HUDEP-2 (cell line): ENCODE measurements at regions not wholly inside any gene's neighbourhood (a gene's known extent, or its start where the extent isn't known, plus 50 kb on each side); places are given as distances from the start of the nearest gene placed in this dataset.

Source experiments
- DNase-seq, 76 experiments: peaks; one replicate each; lab custom pipeline; 2025; ENCODE audit not compliant: unreplicated experiment in 76 of 76; lab: John Stamatoyannopoulos, UW

DNA sequence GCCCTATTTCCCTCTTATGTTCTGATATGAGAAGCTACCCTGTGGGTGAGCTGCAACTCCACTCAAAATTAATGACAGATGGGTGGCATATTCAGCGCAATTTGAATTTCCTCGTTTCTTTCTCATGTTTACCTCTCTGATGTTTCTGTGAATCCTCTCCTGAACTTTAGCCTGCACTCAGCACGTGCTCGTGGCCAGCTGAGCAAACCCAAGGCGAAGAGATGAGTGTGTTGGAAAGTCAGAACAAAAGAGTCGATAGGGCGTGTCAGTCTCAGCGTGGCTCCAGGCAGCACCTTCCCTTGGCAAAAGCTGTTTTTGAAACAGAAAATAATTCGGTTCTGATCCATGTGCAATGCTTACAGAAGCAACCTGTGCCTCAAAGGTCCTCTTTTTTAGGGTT lies 226.1 kb upstream of the GMDS start:
- no peak for DNase-seq

DNA sequence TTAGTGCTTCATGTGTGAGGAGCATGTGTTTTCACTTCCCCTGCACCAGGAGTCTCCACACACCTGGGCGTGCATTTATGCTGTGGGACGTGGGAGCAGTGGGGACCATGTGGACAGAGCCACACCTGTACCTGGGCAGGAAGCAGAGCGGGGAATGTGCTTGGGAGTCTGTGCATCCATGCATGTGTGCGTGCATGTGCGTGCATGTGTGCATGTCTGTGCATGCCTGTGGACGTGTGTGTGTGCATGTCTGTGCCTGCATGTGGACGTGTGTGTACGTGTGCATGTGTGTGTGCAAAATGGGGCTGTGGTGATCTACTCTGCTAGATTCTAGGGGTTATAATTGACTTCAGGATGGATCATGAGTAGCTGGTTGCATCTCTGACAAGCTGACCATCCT lies 224.0 kb upstream of the GMDS start:
- no peak for DNase-seq

- DNase-seq, result no peak
These were observed 223.2 kb upstream of the GMDS start for GRCh38 chr6:2468601-2468955.

GRCh38 chr6:2467929-2468600 lies 222.7 kb upstream of the GMDS start:
- DNase-seq, result no peak

DNA sequence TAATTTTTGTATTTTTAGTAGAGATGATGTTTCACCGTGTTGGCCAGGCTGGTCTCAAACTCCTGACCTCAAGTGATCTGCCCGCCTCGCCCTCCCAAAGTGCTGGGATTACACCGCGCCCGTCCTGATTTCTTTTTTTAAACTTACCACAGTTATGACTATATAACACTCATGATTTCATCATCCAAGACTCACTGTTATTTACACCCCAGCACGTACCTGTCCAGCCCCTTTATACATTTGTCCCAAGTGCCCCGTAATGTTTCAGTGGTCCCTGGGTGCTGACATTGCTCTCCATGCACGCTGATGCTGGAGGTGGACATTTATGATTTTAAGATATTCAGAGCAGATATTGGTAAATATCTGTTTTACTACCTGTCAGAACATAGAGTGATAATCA lies 219.9 kb upstream of the GMDS start:
- DNase-seq, result no peak

GRCh38 chr6:2464641-2465040 lies 219.2 kb upstream of the GMDS start:
- DNase-seq, result no peak

- DNase-seq, result no peak
These were observed 217.4 kb upstream of the GMDS start for GRCh38 chr6:2462831-2463230.

DNA sequence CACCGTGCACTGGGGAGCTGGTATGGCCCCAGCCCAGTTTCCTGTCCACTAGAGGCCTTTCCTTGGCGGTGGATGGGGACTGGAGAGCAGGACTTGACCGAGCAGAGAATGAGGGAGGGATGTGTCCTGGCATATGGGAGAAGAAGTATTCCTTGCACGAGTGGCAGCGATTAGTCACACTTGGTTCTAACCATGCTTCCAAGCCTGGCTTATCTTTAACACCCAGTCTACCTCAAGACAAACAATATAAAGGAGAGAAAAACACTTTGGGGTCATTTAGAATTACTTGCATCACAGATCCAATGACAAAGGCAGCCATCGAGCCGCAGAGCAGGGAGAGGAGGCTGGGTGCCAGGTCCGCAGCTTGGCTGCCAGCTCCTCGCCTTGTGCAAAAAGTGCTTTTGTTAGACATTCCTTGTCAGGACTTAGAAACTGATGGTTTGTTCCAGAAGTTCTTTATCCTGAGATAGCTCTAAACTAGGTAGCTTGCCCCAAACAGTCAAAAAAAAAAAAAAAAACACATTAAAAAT lies 214.9 kb upstream of the GMDS start:
- no peak for DNase-seq

DNA sequence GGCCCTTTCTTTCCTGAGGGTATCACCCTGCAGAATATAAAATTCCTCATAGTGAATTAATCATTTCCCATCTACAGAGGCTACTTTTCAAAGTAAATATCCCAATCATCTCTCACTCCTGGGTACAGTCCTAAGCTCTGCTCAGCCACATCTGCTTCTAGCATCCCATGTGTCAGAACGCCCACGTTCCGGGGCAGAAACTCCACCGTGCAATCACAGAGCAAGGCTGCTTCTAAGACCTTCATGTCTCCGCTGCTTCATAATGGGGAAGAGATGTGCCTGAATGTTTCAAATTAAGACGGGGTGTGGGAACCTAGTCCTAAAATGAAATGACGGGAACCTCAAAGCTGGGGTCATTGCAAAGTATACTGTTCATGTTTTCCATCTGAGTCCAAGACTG lies 208.8 kb upstream of the GMDS start:
- no peak for DNase-seq

DNA sequence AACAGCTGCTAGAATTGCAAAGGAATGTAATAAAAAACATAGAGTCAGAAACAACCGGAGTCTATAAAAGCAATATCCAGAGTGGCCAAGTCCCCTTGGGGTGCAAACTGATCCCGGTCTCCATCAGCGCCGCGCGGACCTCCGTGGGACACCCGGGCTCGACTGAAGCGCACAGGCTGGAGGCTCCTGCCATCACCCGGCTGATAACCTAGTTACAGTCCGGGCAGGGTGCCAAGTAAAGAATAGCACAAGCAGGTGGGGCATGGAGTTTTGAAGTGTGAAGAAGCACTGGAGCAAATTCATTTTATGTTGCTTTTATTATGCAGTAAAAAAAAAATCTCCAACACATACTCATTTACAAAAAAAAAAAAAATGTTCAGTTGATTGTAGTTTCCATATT lies 205.1 kb upstream of the GMDS start:
- DNase-seq, result peak in 8 of 76 experiments; percentile 5 to 22 (median 10)

- DNase-seq, result no peak
These were observed 204.2 kb upstream of the GMDS start for GRCh38 chr6:2449572-2449940.

GRCh38 chr6:2448826-2449571 lies 203.6 kb upstream of the GMDS start:
- peak in 21 of 76 experiments; percentile 4 to 48 (median 14) for DNase-seq

DNA sequence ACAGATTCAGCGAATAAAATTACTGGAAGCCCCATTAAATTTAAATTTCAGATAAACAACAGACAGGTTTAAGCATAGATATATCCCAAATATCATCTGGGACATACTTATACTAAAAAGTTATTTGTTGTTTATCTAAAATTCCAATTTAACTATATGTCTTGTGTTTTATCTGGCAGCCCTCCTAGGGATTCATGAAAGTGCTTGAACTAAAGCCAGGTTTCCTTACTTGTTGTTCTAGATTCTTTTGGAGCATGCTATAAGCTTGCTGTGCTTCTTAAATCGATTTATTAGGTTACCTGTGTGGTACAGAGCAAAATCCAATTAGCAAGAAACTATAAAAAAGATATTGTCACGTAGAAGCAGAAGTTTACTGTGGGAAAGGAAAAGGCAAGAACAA lies 202.5 kb upstream of the GMDS start:
- DNase-seq, result no peak

- no peak for DNase-seq
These were observed 202.0 kb upstream of the GMDS start for GRCh38 chr6:2447318-2447920.

DNA sequence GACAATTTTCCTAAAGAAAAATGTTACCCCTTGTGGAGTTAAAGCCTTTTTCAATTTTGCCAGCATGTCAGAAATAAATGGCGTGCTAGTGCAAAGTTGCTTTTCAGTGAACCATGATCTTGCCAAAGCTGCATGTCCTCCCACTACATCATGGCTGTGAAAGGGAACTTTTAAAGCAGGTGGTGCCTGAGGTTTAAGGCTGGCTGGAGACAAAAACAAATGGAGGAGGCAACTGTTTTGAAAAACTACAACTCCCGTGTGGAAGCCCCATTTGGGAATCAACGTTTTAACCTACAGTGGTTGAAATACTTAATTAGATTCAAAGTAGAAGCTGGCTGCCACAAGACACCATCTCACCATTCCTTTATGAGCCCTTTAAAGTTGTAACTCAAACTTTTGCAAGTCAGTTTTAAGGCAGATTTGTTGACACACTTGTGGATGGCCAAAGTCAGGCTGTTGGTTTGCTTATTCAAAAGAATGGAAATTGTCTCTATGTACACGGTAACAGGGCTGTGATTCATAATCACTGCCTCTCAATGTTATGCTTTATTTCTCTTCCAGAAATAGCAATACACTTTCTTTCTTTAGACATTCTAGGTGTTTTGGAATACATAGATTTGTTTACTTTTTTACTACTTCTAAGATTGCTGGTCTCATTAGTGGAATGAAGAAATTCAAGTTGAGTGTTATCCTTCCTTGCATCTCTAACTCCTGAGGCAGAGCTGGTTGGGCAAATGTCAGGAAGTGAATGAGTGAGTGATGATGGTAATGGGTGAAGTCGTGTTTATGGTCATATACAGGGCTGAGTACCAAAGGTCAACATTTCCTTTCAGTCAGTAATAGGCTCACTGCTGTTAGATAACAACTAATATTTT lies 196.4 kb upstream of the GMDS start:
- DNase-seq, result no peak

DNA sequence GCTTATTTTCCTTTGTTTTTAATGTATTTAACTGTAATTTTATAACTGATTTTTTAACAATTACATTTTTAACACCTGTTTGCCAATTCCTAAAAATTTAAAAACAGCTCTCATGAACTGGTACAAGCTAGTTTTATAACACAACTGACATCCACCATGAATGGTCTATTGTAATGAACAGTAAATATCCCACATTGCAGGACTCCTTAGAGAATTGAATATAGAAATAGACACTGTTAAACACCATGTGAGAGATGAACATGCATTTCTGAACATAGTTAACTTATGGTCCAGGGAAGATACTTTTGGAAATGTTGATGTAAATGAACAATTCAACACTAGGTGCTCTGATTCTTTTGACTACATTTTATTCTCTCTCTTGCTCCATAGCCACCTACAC lies 195.1 kb upstream of the GMDS start:
- DNase-seq, result no peak

GRCh38 chr6:2439632-2440031 lies 194.2 kb upstream of the GMDS start:
- DNase-seq, result no peak

DNA sequence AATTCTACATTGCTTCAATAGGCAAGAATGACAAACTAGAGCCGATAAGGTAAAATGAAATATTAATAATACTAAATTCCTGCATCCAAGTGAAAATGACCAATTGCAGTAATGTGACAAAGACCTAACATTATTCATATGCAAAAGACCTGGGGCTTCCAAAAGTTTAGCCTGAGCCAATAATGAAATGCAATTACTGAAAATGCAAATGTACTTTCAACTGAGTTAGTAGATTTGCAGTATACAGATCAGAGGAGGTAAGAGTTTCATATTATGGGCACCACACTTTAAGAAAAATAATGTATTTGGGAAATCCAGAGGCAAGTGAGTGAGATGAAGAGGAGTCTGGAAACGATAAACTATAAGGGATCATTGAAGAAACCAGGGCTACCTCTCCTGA lies 193.7 kb upstream of the GMDS start:
- DNase-seq, result no peak

GRCh38 chr6:2436410-2437154 lies 191.2 kb upstream of the GMDS start:
- no peak for DNase-seq

- no peak for DNase-seq
These were observed 189.9 kb upstream of the GMDS start for GRCh38 chr6:2435323-2435722.
